ENCODE measurements at regions not wholly inside any gene's neighbourhood (a gene's known extent, or its start where the extent isn't known, plus 50 kb on each side); places are given as distances from the start of the nearest gene placed in this dataset.

DNA sequence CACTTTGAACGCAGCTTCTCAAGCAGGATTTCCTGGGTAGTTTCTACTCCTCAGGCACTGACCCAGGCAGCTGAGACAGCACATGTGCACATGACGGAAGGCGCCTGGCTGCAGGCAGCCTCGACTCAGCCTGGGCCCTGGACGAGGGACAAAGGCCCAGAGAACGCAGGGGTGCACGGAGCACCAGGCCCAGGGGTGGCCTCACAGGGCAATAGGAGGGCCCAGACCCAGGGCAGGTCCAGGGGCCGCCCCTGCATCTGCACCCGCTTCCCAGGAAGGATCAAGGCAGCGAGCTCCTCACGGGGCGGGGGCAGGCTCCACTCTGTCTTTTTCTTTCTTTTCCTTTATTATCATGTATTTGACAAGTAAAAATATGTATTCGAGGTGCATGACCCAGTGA, 208.4 kb downstream of the BRD1 start (continued):
- TF ChIP-seq, protein P1, sequence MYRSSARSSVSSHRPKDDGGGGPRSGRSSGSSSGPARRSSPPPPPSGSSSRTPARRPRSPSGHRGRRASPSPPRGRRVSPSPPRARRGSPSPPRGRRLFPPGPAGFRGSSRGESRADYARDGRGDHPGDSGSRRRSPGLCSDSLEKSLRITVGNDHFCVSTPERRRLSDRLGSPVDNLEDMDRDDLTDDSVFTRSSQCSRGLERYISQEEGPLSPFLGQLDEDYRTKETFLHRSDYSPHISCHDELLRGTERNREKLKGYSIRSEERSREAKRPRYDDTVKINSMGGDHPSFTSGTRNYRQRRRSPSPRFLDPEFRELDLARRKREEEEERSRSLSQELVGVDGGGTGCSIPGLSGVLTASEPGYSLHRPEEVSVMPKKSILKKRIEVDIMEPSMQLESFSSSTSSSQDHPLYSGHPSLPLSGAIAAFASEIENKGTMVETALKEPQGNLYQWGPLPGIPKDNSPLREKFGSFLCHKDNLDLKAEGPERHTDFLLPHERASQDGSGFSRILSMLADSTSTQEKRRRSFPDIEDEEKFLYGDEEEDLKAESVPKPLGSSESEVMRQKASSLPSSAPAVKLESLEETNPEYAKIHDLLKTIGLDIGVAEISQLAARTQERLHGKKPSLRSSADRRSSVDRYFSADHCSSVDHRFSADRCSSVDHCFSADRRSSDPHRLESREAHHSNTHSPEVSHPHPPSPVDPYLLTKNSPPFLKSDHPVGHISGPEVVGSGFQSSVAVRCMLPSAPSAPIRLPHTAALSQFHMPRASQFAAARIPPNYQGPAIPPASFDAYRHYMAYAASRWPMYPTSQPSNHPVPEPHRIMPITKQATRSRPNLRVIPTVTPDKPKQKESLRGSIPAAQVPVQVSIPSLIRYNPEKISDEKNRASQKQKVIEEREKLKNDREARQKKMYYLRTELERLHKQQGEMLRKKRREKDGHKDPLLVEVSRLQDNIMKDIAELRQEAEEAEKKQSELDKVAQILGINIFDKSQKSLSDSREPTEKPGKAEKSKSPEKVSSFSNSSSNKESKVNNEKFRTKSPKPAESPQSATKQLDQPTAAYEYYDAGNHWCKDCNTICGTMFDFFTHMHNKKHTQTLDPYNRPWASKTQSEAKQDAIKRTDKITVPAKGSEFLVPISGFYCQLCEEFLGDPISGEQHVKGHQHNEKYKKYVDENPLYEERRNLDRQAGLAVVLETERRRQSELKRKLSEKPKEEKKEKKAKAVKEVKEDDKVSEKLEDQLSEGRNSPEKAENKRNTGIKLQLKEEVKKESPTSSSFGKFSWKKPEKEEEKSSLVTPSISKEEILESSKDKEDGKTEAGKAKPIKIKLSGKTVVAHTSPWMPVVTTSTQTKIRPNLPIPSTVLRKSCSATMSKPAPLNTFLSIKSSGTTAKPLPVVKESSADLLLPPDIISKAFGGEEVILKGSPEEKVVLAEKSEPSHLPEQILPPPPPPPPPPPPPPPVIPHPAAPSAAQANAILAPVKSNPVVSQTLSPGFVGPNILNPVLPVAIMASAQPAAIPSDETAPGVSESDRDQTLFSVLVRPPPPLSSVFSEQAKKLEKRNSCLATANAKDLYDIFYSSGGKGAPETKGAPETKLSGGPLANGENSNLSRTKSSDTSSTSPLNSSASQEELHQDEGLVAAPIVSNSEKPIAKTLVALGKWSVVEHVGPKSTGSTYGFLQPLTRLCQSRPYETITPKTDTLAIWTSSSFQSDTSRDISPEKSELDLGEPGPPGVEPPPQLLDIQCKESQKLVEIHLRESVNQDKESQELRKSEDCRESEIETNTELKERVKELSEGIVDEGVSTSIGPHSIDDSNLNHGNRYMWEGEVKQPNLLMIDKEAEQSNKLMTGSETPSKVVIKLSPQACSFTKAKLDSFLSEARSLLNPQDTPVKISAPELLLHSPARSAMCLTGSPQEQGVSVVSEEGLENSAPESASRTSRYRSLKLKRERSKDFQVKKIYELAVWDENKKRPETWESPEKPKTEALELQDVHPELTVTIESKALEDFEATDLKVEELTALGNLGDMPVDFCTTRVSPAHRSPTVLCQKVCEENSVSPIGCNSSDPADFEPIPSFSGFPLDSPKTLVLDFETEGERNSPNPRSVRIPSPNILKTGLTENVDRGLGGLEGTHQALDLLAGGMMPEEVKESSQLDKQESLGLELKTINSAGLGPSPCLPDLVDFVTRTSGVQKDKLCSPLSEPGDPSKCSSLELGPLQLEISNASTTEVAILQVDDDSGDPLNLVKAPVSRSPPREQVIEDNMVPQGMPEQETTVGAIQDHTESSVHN (CRISPR knock-in tag; IDR thresholded peaks at IDR 0.05): no peak
- TF ChIP-seq, protein P2, sequence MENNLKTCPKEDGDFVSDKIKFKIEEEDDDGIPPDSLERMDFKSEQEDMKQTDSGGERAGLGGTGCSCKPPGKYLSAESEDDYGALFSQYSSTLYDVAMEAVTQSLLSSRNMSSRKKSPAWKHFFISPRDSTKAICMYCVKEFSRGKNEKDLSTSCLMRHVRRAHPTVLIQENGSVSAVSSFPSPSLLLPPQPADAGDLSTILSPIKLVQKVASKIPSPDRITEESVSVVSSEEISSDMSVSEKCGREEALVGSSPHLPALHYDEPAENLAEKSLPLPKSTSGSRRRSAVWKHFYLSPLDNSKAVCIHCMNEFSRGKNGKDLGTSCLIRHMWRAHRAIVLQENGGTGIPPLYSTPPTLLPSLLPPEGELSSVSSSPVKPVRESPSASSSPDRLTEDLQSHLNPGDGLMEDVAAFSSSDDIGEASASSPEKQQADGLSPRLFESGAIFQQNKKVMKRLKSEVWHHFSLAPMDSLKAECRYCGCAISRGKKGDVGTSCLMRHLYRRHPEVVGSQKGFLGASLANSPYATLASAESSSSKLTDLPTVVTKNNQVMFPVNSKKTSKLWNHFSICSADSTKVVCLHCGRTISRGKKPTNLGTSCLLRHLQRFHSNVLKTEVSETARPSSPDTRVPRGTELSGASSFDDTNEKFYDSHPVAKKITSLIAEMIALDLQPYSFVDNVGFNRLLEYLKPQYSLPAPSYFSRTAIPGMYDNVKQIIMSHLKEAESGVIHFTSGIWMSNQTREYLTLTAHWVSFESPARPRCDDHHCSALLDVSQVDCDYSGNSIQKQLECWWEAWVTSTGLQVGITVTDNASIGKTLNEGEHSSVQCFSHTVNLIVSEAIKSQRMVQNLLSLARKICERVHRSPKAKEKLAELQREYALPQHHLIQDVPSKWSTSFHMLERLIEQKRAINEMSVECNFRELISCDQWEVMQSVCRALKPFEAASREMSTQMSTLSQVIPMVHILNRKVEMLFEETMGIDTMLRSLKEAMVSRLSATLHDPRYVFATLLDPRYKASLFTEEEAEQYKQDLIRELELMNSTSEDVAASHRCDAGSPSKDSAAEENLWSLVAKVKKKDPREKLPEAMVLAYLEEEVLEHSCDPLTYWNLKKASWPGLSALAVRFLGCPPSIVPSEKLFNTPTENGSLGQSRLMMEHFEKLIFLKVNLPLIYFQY (CRISPR knock-in tag; IDR thresholded peaks at IDR 0.05; ENCODE audit: borderline replicate concordance): no peak
- TF ChIP-seq HDAC2 (CRISPR knock-in tag; IDR thresholded peaks at IDR 0.05) (no peak), EZH2 (conservative IDR thresholded peaks at IDR 0.05; ENCODE audit: low read depth, low read length) (no peak)
- TF ChIP-seq, protein P3, sequence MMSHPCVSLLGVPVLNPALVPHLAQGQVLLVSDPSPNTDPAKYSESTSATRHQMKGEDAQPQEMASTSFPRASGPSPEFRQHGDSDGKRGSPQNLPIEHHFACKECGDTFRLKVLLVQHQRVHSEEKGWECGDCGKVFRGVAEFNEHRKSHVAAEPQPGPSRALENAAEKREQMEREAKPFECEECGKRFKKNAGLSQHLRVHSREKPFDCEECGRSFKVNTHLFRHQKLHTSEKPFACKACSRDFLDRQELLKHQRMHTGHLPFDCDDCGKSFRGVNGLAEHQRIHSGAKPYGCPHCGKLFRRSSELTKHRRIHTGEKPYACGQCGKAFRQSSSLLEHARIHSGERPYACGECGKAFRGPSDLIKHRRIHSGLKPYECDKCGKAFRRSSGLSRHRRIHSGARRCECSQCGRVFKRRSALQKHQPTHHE (CRISPR knock-in tag; IDR thresholded peaks at IDR 0.05; ENCODE audit: borderline replicate concordance): no peak

All from HepG2 (cell line).